ENCODE measurements at regions not wholly inside any gene's neighbourhood (a gene's known extent, or its start where the extent isn't known, plus 50 kb on each side); places are given as distances from the start of the nearest gene placed in this dataset.

DNA sequence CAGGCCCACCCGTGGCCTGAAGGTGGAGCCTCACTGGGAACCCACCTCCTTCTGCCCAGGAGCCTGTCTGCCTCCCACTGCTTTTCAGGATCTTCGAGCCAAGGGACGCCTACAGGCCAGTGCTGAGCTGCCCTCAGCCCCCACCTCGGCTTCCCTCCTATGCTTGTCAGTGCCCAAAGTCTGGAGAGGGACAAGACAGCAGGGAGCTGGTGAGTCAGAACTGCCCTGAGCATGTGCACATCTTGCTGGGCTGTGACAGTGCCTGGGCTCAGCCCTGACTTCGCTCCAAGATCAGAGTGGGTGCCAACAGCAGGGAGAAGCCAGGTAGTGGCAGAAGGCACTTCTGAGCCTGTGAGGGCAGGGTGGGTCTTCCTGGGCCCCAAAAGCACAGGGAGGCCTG, 286.8 kb downstream of the AEBP2 start:
- TF ChIP-seq, protein P1, sequence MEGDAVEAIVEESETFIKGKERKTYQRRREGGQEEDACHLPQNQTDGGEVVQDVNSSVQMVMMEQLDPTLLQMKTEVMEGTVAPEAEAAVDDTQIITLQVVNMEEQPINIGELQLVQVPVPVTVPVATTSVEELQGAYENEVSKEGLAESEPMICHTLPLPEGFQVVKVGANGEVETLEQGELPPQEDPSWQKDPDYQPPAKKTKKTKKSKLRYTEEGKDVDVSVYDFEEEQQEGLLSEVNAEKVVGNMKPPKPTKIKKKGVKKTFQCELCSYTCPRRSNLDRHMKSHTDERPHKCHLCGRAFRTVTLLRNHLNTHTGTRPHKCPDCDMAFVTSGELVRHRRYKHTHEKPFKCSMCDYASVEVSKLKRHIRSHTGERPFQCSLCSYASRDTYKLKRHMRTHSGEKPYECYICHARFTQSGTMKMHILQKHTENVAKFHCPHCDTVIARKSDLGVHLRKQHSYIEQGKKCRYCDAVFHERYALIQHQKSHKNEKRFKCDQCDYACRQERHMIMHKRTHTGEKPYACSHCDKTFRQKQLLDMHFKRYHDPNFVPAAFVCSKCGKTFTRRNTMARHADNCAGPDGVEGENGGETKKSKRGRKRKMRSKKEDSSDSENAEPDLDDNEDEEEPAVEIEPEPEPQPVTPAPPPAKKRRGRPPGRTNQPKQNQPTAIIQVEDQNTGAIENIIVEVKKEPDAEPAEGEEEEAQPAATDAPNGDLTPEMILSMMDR (IDR thresholded peaks at IDR 0.05; ENCODE audit: low read depth, low read length), result no peak
- no peak for TF ChIP-seq EZH2phosphoT487 (IDR thresholded peaks at IDR 0.05; ENCODE audit: low read depth)

All from OCI-LY3 (cell line).